Breast epithelium (tissue), 3 donors: ENCODE measurements at regions not wholly inside any gene's neighbourhood (a gene's known extent, or its start where the extent isn't known, plus 50 kb on each side); places are given as distances from the start of the nearest gene placed in this dataset.

Source experiments
- POLR2A ChIP-seq: fragments of 450-650 bp; IDR thresholded peaks from one replicate; pipeline ENCODE4 v1.6.1; 2016; ENCODE audit warnings: antibody characterized with exemption, mild to moderate bottlenecking, moderate library complexity
- POLR2AphosphoS5 ChIP-seq, 3 donors: sonication (generic); formaldehyde crosslinking; IDR thresholded peaks; one replicate each; pipeline ENCODE4 v1.6.1; 2017; ENCODE audit warnings: antibody characterized with exemption in 3 of 3
- TF ChIP-seq, protein P1 (sequence below), 3 donors: fragments of 450-650 bp; IDR thresholded peaks; one replicate each; pipeline ENCODE4 v1.5.1; 2016 to 2017; ENCODE audit warnings: antibody characterized with exemption in 3 of 3, mild to moderate bottlenecking in 3 of 3, moderate library complexity in 3 of 3

DNA sequence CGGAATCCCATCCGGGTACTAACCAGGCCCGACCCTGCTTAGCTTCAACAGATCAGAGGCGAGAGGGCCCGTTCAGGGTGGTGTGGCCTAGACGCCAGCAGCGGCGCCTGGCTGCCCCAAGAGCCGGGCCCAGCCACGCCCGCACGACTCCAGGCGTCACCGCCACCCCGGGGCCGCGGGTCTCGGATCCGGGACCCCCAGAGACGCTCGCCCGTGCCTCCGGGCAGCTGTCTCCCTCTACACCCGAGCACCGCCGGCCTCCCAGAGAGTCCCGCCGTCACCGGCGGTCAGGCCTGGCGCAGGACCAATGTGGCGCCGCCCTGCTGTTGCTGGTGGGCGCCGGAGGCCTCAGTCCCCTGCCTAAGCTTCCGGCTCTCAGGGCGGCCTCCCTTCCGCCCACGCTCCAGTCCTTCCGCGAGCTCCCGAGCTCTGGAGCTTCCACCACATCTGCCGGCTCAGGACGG lies 441.2 kb upstream of the DEFB115 start:
- TF ChIP-seq, protein P1, sequence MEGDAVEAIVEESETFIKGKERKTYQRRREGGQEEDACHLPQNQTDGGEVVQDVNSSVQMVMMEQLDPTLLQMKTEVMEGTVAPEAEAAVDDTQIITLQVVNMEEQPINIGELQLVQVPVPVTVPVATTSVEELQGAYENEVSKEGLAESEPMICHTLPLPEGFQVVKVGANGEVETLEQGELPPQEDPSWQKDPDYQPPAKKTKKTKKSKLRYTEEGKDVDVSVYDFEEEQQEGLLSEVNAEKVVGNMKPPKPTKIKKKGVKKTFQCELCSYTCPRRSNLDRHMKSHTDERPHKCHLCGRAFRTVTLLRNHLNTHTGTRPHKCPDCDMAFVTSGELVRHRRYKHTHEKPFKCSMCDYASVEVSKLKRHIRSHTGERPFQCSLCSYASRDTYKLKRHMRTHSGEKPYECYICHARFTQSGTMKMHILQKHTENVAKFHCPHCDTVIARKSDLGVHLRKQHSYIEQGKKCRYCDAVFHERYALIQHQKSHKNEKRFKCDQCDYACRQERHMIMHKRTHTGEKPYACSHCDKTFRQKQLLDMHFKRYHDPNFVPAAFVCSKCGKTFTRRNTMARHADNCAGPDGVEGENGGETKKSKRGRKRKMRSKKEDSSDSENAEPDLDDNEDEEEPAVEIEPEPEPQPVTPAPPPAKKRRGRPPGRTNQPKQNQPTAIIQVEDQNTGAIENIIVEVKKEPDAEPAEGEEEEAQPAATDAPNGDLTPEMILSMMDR (IDR thresholded peaks at IDR 0.05): no peak
- TF ChIP-seq POLR2AphosphoS5 (IDR thresholded peaks at IDR 0.05) (no peak), POLR2A (no peak)
